Activated naive CD8-positive, alpha-beta T cell treated with anti-CD3 and anti-CD28 coated beads for 36 hours (primary cell): ENCODE measurements at regions not wholly inside any gene's neighbourhood (a gene's known extent, or its start where the extent isn't known, plus 50 kb on each side); places are given as distances from the start of the nearest gene placed in this dataset.
"Not testable (repeated sequence)": the region's sequence is repeated elsewhere in the genome, so short reads cannot be mapped to it uniquely, and the experiment has no call there.

Experiments used
- DNase-seq: peaks from one replicate; pipeline ENCODE4 v3.0.0; 2021
- H3K27ac Mint-ChIP-seq: one replicate; pipeline ENCODE4 v1.8.0; 2022; ENCODE audit warnings: mild to moderate bottlenecking, moderate library complexity, mixed read lengths
- H3K27me3 Mint-ChIP-seq: one replicate; pipeline ENCODE4 v1.8.0; 2022; ENCODE audit warnings: mild to moderate bottlenecking, mixed read lengths
- H3K36me3 Mint-ChIP-seq: one replicate; pipeline ENCODE4 v1.8.0; 2021; ENCODE audit warnings: mild to moderate bottlenecking, mixed read lengths
- H3K4me1 Mint-ChIP-seq: one replicate; pipeline ENCODE4 v1.8.0; 2021; ENCODE audit warnings: mixed read lengths
- H3K4me3 Mint-ChIP-seq: one replicate; pipeline ENCODE4 v1.8.0; 2022; ENCODE audit warnings: mild to moderate bottlenecking, moderate library complexity, mixed read lengths
- H3K9me3 Mint-ChIP-seq: one replicate; pipeline ENCODE4 v1.8.0; 2022; ENCODE audit warnings: mixed read lengths

- no peak overlapping the region for H3K4me3 Mint-ChIP-seq
- H3K36me3 Mint-ChIP-seq = no peaks in the 10 kb centered on the region
- no peaks in the 10 kb centered on the region for H3K4me1 Mint-ChIP-seq
- no peaks in the 10 kb centered on the region for H3K27me3 Mint-ChIP-seq
- DNase-seq = no peak
- H3K9me3 Mint-ChIP-seq = peaks cover 4% of the 10 kb centered on the region
- H3K27ac Mint-ChIP-seq = no peak overlapping the region
Measured at GRCh38 chr18:40179729-40180461, 1775.1 kb upstream of the PIK3C3 start.

- Mint-ChIP-seq H3K27me3 (no peaks in the 10 kb centered on the region), H3K4me3 (no peak overlapping the region), H3K4me1 (no peaks in the 10 kb centered on the region), H3K36me3 (no peaks in the 10 kb centered on the region), H3K27ac (no peak overlapping the region), H3K9me3 (no peaks in the 10 kb centered on the region)
- no peak for DNase-seq
Measured at GRCh38 chr18:40168026-40168425, 1787.0 kb upstream of the PIK3C3 start.

- DNase-seq = no peak
- H3K4me1 Mint-ChIP-seq = no peaks in the 10 kb centered on the region
- no peak overlapping the region for H3K4me3 Mint-ChIP-seq
- peaks cover 1% of the 10 kb centered on the region for H3K9me3 Mint-ChIP-seq
- H3K27me3 Mint-ChIP-seq = no peaks in the 10 kb centered on the region
- no peak overlapping the region for H3K27ac Mint-ChIP-seq
- H3K36me3 Mint-ChIP-seq = no peaks in the 10 kb centered on the region
Measured at GRCh38 chr18:40163254-40163653, 1791.8 kb upstream of the PIK3C3 start.

- Mint-ChIP-seq H3K36me3 (no peaks in the 10 kb centered on the region), H3K27ac (no peak overlapping the region), H3K9me3 (peaks cover 6% of the 10 kb centered on the region), H3K27me3 (no peaks in the 10 kb centered on the region), H3K4me1 (no peaks in the 10 kb centered on the region), H3K4me3 (no peak overlapping the region)
- DNase-seq = no peak
Measured at GRCh38 chr18:40160361-40160760, 1794.7 kb upstream of the PIK3C3 start.

- Mint-ChIP-seq H3K36me3 (no peaks in the 10 kb centered on the region), H3K9me3 (peaks cover 6% of the 10 kb centered on the region), H3K4me3 (no peak overlapping the region), H3K4me1 (no peaks in the 10 kb centered on the region), H3K27ac (no peak overlapping the region), H3K27me3 (no peaks in the 10 kb centered on the region)
- no peak for DNase-seq
Measured at GRCh38 chr18:40159141-40160017, 1795.7 kb upstream of the PIK3C3 start.

GRCh38 chr18:40157120-40157519 is 1797.9 kb upstream of the PIK3C3 start:
- no peak overlapping the region for H3K4me3 Mint-ChIP-seq
- H3K36me3 Mint-ChIP-seq = no peaks in the 10 kb centered on the region
- no peaks in the 10 kb centered on the region for H3K27me3 Mint-ChIP-seq
- no peak for DNase-seq
- H3K9me3 Mint-ChIP-seq = peaks cover 6% of the 10 kb centered on the region
- no peak overlapping the region for H3K27ac Mint-ChIP-seq
- H3K4me1 Mint-ChIP-seq = no peaks in the 10 kb centered on the region

GRCh38 chr18:40152859-40153258 is 1802.2 kb upstream of the PIK3C3 start:
- DNase-seq = no peak
- no peak overlapping the region for H3K4me3 Mint-ChIP-seq
- H3K9me3 Mint-ChIP-seq = peaks cover 4% of the 10 kb centered on the region
- H3K4me1 Mint-ChIP-seq = no peaks in the 10 kb centered on the region
- H3K36me3 Mint-ChIP-seq = no peaks in the 10 kb centered on the region
- H3K27me3 Mint-ChIP-seq = no peaks in the 10 kb centered on the region
- H3K27ac Mint-ChIP-seq = no peak overlapping the region

GRCh38 chr18:40148960-40149359 is 1806.1 kb upstream of the PIK3C3 start:
- Mint-ChIP-seq H3K27me3 (no peaks in the 10 kb centered on the region), H3K4me1 (no peaks in the 10 kb centered on the region), H3K9me3 (no peaks in the 10 kb centered on the region), H3K27ac (no peak overlapping the region), H3K36me3 (no peaks in the 10 kb centered on the region), H3K4me3 (no peak overlapping the region)
- no peak for DNase-seq

- Mint-ChIP-seq H3K4me3 (no peak overlapping the region), H3K9me3 (peaks cover 7% of the 10 kb centered on the region), H3K4me1 (no peaks in the 10 kb centered on the region), H3K27me3 (no peaks in the 10 kb centered on the region), H3K36me3 (no peaks in the 10 kb centered on the region), H3K27ac (no peak overlapping the region)
- DNase-seq = no peak
Measured at GRCh38 chr18:40133253-40133652, 1821.8 kb upstream of the PIK3C3 start.

GRCh38 chr18:40132438-40132837 is 1822.6 kb upstream of the PIK3C3 start:
- not testable (repeated sequence) for H3K4me3 Mint-ChIP-seq, DNase-seq, H3K27me3 Mint-ChIP-seq, H3K27ac Mint-ChIP-seq, H3K9me3 Mint-ChIP-seq, H3K4me1 Mint-ChIP-seq, H3K36me3 Mint-ChIP-seq

- Mint-ChIP-seq H3K4me3 (no peak overlapping the region), H3K4me1 (no peaks in the 10 kb centered on the region), H3K27me3 (no peaks in the 10 kb centered on the region), H3K36me3 (no peaks in the 10 kb centered on the region), H3K27ac (no peak overlapping the region), H3K9me3 (peaks cover 2% of the 10 kb centered on the region)
- no peak for DNase-seq
Measured at GRCh38 chr18:40124107-40124506, 1830.9 kb upstream of the PIK3C3 start.

- Mint-ChIP-seq H3K4me3 (no peak overlapping the region), H3K9me3 (peaks cover 8% of the 10 kb centered on the region), H3K4me1 (no peaks in the 10 kb centered on the region), H3K27me3 (no peaks in the 10 kb centered on the region), H3K36me3 (no peaks in the 10 kb centered on the region), H3K27ac (no peak overlapping the region)
- DNase-seq = no peak
Measured at GRCh38 chr18:40120796-40121391, 1834.1 kb upstream of the PIK3C3 start.

GRCh38 chr18:40120356-40120755 is 1834.7 kb upstream of the PIK3C3 start:
- Mint-ChIP-seq H3K9me3 (peaks cover 8% of the 10 kb centered on the region), H3K27ac (no peak overlapping the region), H3K4me3 (no peak overlapping the region), H3K4me1 (no peaks in the 10 kb centered on the region), H3K27me3 (no peaks in the 10 kb centered on the region), H3K36me3 (no peaks in the 10 kb centered on the region)
- DNase-seq = no peak

GRCh38 chr18:40119581-40119980 is 1835.5 kb upstream of the PIK3C3 start:
- H3K27me3 Mint-ChIP-seq, H3K9me3 Mint-ChIP-seq, H3K4me3 Mint-ChIP-seq, H3K27ac Mint-ChIP-seq, H3K36me3 Mint-ChIP-seq, H3K4me1 Mint-ChIP-seq, DNase-seq: not testable (repeated sequence)

GRCh38 chr18:40110455-40110854 is 1844.6 kb upstream of the PIK3C3 start:
- Mint-ChIP-seq H3K27me3 (no peaks in the 10 kb centered on the region), H3K9me3 (peaks cover 1% of the 10 kb centered on the region), H3K27ac (no peak overlapping the region), H3K36me3 (no peaks in the 10 kb centered on the region), H3K4me1 (no peaks in the 10 kb centered on the region), H3K4me3 (no peak overlapping the region)
- no peak for DNase-seq
